DOHH2 (cell line): ENCODE measurements at regions not wholly inside any gene's neighbourhood (a gene's known extent, or its start where the extent isn't known, plus 50 kb on each side); places are given as distances from the start of the nearest gene placed in this dataset.

Source experiments
- EZH2phosphoT487 ChIP-seq: fragments of 200-600 bp; sonication (generic); IDR thresholded peaks from 2 replicates; pipeline ENCODE4 v1.6.1; 2017; ENCODE audit warnings: borderline replicate concordance, mild to moderate bottlenecking, antibody characterized with exemption, low read length, moderate library complexity, mixed read lengths
- TF ChIP-seq, protein P1 (sequence below): fragments of 200-600 bp; sonication (generic); IDR thresholded peaks from one replicate; pipeline ENCODE4 v1.5.1; 2014; ENCODE audit warnings: antibody characterized with exemption, mild to moderate bottlenecking, low read depth, low read length; ENCODE audit not compliant: poor library complexity, severe bottlenecking

DNA sequence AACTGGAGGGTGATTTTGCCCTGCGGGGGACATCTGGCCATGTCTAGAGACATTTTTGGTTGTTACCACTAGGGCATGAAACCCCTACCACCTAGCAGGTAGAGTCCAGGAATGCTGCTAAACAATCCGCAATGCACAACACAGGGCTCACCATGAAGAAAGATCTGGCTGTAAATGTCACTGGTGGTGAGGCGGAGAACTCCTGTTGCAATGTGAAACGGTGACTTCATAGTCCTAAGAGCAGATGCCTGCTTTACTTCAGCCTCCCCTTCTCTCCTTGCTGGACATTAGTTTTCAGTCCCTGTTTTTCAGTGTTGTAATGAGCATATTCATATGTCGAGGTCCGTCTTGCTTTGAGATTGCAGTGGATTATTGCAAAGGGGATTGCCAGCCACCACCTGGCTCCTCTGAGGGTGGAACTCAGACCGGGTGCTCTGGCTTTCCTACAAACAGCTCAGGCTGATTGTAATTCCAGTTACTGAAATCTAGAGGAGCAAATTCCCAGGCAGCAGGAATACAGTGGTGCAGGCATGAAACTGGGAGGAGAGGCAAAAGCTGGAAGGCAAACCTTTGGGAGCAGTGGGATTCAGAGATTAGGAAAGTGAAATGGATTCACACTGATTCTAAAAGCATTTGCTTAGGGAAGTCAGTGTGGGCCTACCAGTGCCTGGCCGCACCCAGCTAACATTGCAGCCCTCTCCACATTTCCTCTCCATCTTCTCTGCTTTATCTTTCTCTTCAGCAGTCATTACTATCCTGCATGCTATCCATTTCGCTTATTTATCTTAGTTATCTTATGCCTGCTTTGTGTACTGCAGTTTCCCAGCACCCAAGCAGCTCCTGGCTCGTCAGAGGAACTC lies 76.1 kb upstream of the PCDH8 start:
- TF ChIP-seq, protein P1, sequence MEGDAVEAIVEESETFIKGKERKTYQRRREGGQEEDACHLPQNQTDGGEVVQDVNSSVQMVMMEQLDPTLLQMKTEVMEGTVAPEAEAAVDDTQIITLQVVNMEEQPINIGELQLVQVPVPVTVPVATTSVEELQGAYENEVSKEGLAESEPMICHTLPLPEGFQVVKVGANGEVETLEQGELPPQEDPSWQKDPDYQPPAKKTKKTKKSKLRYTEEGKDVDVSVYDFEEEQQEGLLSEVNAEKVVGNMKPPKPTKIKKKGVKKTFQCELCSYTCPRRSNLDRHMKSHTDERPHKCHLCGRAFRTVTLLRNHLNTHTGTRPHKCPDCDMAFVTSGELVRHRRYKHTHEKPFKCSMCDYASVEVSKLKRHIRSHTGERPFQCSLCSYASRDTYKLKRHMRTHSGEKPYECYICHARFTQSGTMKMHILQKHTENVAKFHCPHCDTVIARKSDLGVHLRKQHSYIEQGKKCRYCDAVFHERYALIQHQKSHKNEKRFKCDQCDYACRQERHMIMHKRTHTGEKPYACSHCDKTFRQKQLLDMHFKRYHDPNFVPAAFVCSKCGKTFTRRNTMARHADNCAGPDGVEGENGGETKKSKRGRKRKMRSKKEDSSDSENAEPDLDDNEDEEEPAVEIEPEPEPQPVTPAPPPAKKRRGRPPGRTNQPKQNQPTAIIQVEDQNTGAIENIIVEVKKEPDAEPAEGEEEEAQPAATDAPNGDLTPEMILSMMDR = no peak
- TF ChIP-seq EZH2phosphoT487 = no peak
